AG04449 (cell line): ENCODE measurements at regions not wholly inside any gene's neighbourhood (a gene's known extent, or its start where the extent isn't known, plus 50 kb on each side); places are given as distances from the start of the nearest gene placed in this dataset.

ENCODE experiments used
- CTCF ChIA-PET: fragments of 350-600 bp; formaldehyde crosslinking; extraction: SDS; loops from one replicate; lab custom pipeline; 2021; ENCODE audit warnings: antibody characterized with exemption; lab: Yijun Ruan, JAX
- POLR2A ChIA-PET: fragments of 400-600, 350-600 bp; formaldehyde crosslinking; extraction: SDS; loops from one replicate; lab custom pipeline; 2020; ENCODE audit warnings: antibody characterized with exemption, inconsistent platforms; lab: Yijun Ruan, JAX
- DNase-seq: peaks from one replicate; pipeline ENCODE4 v3.0.0-alpha.2; 2010; ENCODE audit warnings: low read depth, low spot score
- H3K4me3 ChIP-seq: 2 replicates; pipeline ENCODE4 v1.5.1; 2011; ENCODE audit warnings: low read depth, mild to moderate bottlenecking, control low read depth, low read length
- TF ChIP-seq, protein P1 (sequence below): IDR thresholded peaks from one replicate; pipeline ENCODE4 v1.5.1; 2011; ENCODE audit warnings: mild to moderate bottlenecking, moderate library complexity, low read length, control low read depth, inconsistent platforms; ENCODE audit not compliant: insufficient read depth; ENCODE audit errors: missing control alignments

DNA sequence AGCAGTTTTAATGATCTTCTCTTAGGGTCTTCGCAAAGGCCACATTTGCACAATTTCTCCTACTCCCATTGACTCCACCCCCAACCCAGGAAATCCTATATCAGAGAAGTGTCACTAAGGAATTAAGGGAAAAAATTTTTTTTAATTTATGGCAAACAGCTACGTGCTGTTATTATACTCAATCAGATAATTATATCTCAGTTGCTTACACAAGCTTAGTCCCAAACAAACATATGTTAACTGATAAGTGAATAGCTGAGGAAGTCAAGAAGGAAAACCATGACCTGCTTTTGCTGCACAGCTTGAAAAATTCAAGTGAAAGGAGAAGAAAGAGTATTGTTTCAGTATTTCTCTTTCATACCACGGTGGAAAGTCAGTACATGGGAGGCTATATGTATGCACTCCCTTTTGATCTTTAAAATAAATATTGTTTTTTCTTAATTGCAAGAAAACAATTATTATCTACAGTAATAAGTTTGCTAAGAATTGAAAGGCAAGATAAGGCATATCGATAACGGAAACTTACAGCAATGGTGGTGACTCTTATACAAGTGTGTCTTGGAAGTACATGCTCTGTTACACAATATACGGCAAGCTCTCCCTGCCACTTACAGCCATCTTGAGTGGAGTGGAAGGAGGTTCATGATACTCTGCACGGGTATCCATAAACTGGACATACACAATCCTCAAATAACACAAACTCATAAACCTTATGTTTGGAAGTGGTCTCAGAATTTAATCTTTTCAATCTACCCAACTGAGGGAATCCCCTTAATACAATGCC is 167.9 kb upstream of the FREM1 start:
- TF ChIP-seq, protein P1, sequence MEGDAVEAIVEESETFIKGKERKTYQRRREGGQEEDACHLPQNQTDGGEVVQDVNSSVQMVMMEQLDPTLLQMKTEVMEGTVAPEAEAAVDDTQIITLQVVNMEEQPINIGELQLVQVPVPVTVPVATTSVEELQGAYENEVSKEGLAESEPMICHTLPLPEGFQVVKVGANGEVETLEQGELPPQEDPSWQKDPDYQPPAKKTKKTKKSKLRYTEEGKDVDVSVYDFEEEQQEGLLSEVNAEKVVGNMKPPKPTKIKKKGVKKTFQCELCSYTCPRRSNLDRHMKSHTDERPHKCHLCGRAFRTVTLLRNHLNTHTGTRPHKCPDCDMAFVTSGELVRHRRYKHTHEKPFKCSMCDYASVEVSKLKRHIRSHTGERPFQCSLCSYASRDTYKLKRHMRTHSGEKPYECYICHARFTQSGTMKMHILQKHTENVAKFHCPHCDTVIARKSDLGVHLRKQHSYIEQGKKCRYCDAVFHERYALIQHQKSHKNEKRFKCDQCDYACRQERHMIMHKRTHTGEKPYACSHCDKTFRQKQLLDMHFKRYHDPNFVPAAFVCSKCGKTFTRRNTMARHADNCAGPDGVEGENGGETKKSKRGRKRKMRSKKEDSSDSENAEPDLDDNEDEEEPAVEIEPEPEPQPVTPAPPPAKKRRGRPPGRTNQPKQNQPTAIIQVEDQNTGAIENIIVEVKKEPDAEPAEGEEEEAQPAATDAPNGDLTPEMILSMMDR = no peak
- ChIA-PET CTCF (no interaction called here), POLR2A (no interaction called here)
- DNase-seq = no peak
- H3K4me3 ChIP-seq = no peak overlapping the region

DNA sequence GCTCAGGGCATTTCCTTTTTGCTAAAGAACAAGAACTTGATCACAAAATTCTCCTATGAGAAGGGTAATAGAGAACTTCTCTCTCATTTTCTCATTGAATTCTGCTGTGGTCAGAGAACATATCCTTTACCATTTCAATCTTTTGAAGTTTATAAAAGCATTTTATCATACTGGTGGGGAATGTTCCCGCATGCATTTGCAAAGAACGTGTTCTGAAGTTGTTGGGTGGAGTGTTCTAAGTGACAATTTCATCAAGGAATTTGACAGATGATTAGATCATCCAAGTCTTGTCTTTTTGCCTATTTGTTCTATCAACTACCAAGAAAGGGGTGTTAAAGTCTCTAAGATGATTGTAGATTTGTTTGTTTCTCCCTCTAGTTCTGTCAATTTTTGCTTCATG is 163.4 kb upstream of the FREM1 start:
- ChIA-PET POLR2A (no interaction called here), CTCF (interaction anchor here (1.0 kb wide), 1 partner anchor 61 kb away, joined by 3 read pairs; no protein-coding TSS in a partner anchor)
- no peak overlapping the region for H3K4me3 ChIP-seq
- no peak for DNase-seq
- TF ChIP-seq, protein P1 = no peak

DNA sequence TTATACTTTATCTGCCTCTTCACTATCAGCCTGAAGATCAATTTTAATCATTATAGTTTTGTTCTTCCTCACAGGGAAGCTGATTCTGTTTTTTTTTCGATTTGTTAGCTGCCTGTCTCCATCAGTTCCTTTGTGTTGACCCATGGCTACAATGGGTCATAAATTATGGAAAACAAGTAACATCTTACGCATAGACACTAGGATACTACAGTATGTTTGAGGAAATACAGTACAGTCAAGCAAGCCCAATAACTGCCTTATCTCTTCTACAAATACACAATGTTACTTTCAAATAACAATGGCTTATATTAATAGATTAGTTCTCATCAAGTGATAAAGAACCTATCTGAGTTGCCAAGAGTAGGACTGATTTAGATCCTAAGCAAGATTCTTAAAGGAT is 160.5 kb upstream of the FREM1 start:
- POLR2A ChIA-PET = no interaction called here
- no peak overlapping the region for H3K4me3 ChIP-seq
- TF ChIP-seq, protein P1 = no peak
- DNase-seq = no peak
- CTCF ChIA-PET = no interaction called here

DNA sequence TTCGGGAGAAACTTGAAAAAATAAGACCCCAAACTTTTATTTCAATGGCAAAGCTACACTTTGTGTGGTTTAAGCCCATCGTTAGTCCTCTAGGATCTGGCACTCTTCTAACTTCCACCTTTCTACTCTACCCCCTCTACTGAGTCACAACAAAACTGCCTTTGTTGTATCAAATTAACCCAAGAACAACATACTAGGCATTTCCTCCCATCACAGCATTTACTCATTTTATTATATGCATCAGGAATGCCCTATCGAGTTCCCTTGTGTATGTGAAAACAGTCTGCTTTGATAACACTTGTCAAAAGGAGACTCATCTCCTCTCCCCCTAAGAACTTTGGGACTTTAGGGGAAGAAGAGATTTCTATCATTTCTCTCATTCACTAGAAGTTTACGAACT is 158.9 kb upstream of the FREM1 start:
- TF ChIP-seq, protein P1 = no peak
- no peak for DNase-seq
- no peak overlapping the region for H3K4me3 ChIP-seq
- ChIA-PET CTCF (no interaction called here), POLR2A (no interaction called here)

DNA sequence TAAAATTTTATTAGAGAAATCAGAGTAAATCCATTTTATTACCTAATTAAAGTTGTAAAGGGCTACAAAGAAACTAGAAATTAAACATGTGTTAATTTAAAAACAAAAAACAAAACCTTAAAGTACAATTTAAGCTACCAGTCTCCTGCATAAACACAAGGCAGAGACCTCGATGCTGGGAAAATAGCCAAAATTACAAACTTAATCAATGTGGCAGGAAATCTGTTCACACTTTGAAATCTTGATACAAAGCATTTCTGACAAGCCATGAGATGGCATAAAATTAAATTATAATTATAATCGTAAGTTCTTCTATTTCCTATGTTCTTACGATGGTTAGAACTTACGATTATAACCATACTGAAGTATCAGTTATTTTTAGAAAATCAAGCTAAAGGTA is 158.0 kb upstream of the FREM1 start:
- TF ChIP-seq, protein P1 = no peak
- ChIA-PET CTCF (no interaction called here), POLR2A (no interaction called here)
- no peak for DNase-seq
- H3K4me3 ChIP-seq = no peak overlapping the region

DNA sequence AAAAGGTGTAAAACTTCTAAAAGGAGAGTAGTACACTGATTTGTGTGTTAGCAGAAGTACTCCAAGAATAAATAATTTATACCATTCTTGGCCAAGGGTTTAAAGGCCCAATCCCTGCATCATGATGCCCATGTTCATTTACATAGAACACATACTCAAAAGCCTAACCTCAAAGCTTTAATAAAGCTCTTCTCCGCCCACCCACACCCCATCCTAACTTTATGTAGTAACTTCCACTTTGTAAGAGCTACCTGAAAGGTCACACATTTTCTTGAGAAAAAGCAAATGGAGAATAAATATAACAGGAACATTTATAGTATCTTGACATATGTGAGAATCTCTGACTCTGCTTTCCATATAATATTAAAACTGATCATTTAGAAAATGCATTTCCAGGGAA is 148.8 kb upstream of the FREM1 start:
- POLR2A ChIA-PET = no interaction called here
- CTCF ChIA-PET = no interaction called here
- no peak for DNase-seq
- TF ChIP-seq, protein P1 = no peak
- no peak overlapping the region for H3K4me3 ChIP-seq
